Heart right ventricle (tissue), 16 donors: ENCODE measurements at regions not wholly inside any gene's neighbourhood (a gene's known extent, or its start where the extent isn't known, plus 50 kb on each side); places are given as distances from the start of the nearest gene placed in this dataset.

ENCODE experiments used
- ATAC-seq, 8 donors: fragments of 200-7000 bp; cut with Tn5 transposase; one replicate each; pipeline ENCODE4 v1.9.1; 2020; ENCODE audit warnings: mild to moderate bottlenecking in 8 of 8, moderate library complexity in 8 of 8, moderate number of reproducible peaks in 1 of 8
- DNase-seq, 2 donors: peaks; one replicate each; pipeline ENCODE4 v3.0.0-alpha.2; 2020
- H3K27ac ChIP-seq, 10 donors: fragments of 200-600 bp; sonication (generic) in 2 of 10; one replicate each; pipeline versions ENCODE4 v1.5.0 to v1.8.0; 2020 to 2022; ENCODE audit warnings: mild to moderate bottlenecking in 3 of 10
- H3K27me3 ChIP-seq, 7 donors: fragments of 200-600 bp; one replicate each; pipeline ENCODE4 v1.8.0; 2021 to 2022; ENCODE audit warnings: mild to moderate bottlenecking in 2 of 7
- H3K36me3 ChIP-seq, 9 donors: fragments of 200-600 bp; sonication (generic) in 1 of 9; one replicate each; pipeline versions ENCODE4 v1.5.0 to v1.8.0; 2020 to 2022; ENCODE audit warnings: mild to moderate bottlenecking in 2 of 9
- H3K4me1 ChIP-seq, 9 donors: fragments of 200-600 bp; sonication (generic) in 1 of 9; one replicate each; pipeline versions ENCODE4 v1.5.0 to v1.8.0; 2020 to 2022; ENCODE audit warnings: mild to moderate bottlenecking in 4 of 9
- H3K4me3 ChIP-seq, 10 donors: fragments of 200-600 bp; sonication (generic) in 2 of 10; one replicate each; pipeline versions ENCODE4 v1.5.0 to v1.8.0; 2020 to 2022; ENCODE audit warnings: mild to moderate bottlenecking in 7 of 10, moderate library complexity in 2 of 10
- H3K9me3 ChIP-seq, 11 donors: fragments of 200-600 bp in 10 of 11; sonication (generic) in 2 of 11; one replicate each; pipeline versions ENCODE4 v1.5.0 to v1.8.0; 2013 to 2022; ENCODE audit warnings: mild to moderate bottlenecking in 2 of 11, control low read depth in 1 of 11, moderate library complexity in 1 of 11
- WGBS, 2 donors: extraction: QIAGEN DNeasy Blood & Tissue Kit; methylation state at CpG; one replicate each; pipeline ENCODE4 v1.1.7; 2013; ENCODE audit warnings: inconsistent platforms in 1 of 2; 5-methylcytosine and 5-hydroxymethylcytosine counted together
- intact Hi-C, 10 donors: fragments of 100-400 bp; cut with DNase I; formaldehyde crosslinking; loops; one replicate each; pipeline versions ENCODE4 v1.11.1 to v1.14.2; 2022
- TF ChIP-seq, protein P1 (sequence below), 9 donors: fragments of 200-600 bp; sonication (generic) in 2 of 9; IDR thresholded peaks; one replicate each; pipeline versions ENCODE4 v1.5.0 to v1.8.0; 2021 to 2022; ENCODE audit warnings: antibody characterized with exemption in 9 of 9, mild to moderate bottlenecking in 5 of 9, moderate library complexity in 1 of 9
- donor health status: Arrhythmogenic right ventricular cardiomyopathy.
- donor health status: ischemic (EF 13 %, LVEDD 7.1; RV severe dilation, severe dysfunction).
- donor health status: healthy with polysubstance abuse.
- donor health status: DM: no; HTN: yes; CAD: no.
- donor health status: DM: no; HTN: no; CAD: no.
- donor health status: ischemic (EF 25% LVEDD 6.9; RV normal size, moderate dysfunction).
- donor health status: ischemic (EF 25% LVEDD 5.7; RV mildly dilated, moderate dysfunction).
- donor health status: healthy.
- donor health status: DM: yes; HTN: yes; CAD: no.
- donor health status: Ischemic cardiomyopathy.
- donor health status: ischemic (EF 35%, LVEDD 5.7; RV mildly dilated, moderate dysfunction).
- donor health status: nonischemic (EF 11% LVEDD 7.7; RV severe dilation, severe dysfunction).
- donor health status: DM: yes; HTN: yes; CAD: no.
- donor health status: PGD.
- donor health status: ischemic (EF 29% LVEDD 5.4; RV normal size, mild dysfunction).
- donor health status: nonischemic (EF 23%, LVEDD 6.1; RV moderate dilation, normal function).

DNA sequence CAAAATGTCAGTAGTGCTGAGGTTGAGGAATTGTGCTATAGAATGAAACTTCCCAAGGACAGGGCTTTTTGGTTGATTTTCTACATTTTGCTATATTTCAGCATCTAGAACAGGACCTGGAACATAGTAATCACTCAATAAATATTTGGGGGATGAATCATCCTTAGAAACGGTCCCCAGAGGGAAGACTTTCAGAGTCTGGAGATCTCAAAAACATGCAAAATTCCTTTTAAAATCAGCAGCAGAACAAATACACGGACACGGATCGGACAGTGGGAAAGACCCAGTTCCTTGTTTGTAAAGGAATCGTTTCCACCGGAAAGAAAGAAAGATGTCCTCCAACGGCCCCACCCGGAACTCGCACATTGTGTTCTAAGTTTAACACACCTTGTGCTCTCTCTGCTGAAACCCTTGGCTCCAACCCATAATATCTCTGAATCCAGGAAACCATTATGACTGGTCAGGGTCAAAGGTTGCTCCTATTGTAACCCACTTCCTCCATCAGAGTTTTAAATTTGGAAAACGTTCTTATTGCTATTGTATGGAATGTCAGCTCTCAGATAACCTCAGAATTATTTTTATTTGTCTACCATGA is 617.2 kb downstream of the MED13L start:
- no peak overlapping the region for H3K4me3 ChIP-seq
- no peaks in the 10 kb centered on the region for H3K36me3 ChIP-seq
- TF ChIP-seq, protein P1, sequence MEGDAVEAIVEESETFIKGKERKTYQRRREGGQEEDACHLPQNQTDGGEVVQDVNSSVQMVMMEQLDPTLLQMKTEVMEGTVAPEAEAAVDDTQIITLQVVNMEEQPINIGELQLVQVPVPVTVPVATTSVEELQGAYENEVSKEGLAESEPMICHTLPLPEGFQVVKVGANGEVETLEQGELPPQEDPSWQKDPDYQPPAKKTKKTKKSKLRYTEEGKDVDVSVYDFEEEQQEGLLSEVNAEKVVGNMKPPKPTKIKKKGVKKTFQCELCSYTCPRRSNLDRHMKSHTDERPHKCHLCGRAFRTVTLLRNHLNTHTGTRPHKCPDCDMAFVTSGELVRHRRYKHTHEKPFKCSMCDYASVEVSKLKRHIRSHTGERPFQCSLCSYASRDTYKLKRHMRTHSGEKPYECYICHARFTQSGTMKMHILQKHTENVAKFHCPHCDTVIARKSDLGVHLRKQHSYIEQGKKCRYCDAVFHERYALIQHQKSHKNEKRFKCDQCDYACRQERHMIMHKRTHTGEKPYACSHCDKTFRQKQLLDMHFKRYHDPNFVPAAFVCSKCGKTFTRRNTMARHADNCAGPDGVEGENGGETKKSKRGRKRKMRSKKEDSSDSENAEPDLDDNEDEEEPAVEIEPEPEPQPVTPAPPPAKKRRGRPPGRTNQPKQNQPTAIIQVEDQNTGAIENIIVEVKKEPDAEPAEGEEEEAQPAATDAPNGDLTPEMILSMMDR (IDR thresholded peaks at IDR 0.05), result no peak
- H3K27me3 ChIP-seq, result peaks cover 0 to 10% (median 0%) of the 10 kb centered on the region in 7 donors
- H3K9me3 ChIP-seq, result no peaks in the 10 kb centered on the region
- peaks cover 0 to 32% (median 17%) of the 10 kb centered on the region in 9 donors for H3K4me1 ChIP-seq
- H3K27ac ChIP-seq, result peak overlapping the region in 9 of 10 donors; percentile 36 to 77 (median 56)
- peak; percentile 72 to 96 (median 92) for ATAC-seq
- 41 to 53% methylated on average over 10 of the region's 10 CpGs for WGBS, 2 donors
- peak; percentile 21 to 73 for DNase-seq
- intact Hi-C loops, result loop anchor here in 2 of 10 donors (2.0 to 10.0 kb wide), 2 partner anchors 92 to 94 kb away; no protein-coding TSS in a partner anchor

DNA sequence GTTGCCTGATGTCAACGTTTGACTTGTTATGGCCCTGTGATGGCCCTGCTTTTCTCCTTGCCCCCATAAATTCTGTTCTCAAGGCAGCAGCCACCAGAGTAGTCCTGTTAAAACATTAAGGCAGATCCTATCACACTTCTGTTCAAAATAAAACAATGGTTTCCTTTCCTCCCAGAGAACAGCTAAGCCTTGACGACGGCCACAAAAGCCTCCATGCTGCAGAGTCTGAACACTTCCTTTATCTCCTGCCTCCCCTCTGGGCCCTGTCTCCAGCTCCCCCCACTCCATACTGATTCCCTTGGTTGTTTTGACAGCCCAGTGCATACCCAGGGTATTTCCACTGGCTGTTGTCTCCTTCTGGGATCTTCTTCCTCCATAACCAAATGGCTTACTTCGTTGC is 618.1 kb downstream of the MED13L start:
- H3K27ac ChIP-seq, result peak overlapping the region in 9 of 10 donors; percentile 22 to 77 (median 56)
- intact Hi-C loops, result no loop called here
- H3K9me3 ChIP-seq, result no peaks in the 10 kb centered on the region
- H3K36me3 ChIP-seq, result no peaks in the 10 kb centered on the region
- peaks cover 0 to 32% (median 17%) of the 10 kb centered on the region in 9 donors for H3K4me1 ChIP-seq
- no peak for DNase-seq
- H3K27me3 ChIP-seq, result peaks cover 0 to 10% (median 0%) of the 10 kb centered on the region in 7 donors
- WGBS, 2 donors, result 63 to 67% methylated on average over 4 of the region's 4 CpGs
- H3K4me3 ChIP-seq, result no peak overlapping the region
- TF ChIP-seq, protein P1 (IDR thresholded peaks at IDR 0.05), result no peak
- peak in 5 of 8 donors; percentile 40 to 57 (median 53) for ATAC-seq

DNA sequence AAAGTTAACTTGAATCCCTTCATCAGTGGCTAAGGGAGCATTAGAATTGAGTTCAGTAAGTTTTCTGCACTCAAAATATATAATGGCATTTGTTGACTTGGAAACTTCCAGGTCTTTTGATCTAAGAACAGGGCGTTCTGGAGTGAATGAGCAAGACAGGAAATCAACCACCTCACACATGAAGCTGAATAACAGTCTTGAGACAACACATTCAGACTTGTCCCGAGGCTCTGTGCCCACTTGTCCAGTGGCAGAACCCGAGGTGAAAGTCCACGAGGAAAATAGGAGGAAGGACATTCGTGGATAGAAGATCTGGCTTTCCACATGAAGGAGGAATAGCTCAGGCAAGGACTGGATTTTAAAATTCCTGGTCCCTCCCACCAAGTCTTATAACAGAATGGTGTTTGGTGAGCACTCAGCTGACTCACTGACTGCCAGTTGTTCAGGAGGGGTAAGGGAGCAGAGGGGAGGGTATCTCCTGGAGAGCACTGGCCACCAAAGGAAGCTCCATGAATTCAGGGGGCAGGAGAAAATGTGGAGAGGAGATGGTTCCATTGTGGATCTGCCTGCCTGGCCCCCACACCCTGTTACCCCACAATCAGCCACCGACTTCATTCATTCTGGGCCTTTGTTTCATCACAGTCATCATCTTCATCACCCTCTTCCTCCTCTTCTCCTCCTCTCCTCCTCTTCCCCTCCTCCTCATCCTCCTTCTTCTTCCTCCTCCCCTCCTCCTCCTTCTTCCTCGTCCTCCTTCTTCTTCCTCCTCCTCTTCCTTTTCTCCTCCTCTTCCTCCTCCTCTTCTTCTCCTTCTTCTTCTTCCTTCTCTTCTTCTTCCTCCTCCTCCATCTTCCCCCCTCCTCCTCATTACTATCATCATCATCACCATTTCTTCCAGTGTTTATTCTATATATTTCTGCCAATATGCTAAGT is 620.1 kb downstream of the MED13L start:
- WGBS, 2 donors, result 82 to 83% methylated on average over 6 to 7 of the region's 7 CpGs
- TF ChIP-seq, protein P1 (IDR thresholded peaks at IDR 0.05), result no peak
- DNase-seq (no peak), ATAC-seq (no peak)
- Histone ChIP-seq H3K27me3 (no peaks in the 10 kb centered on the region), H3K9me3 (no peaks in the 10 kb centered on the region), H3K27ac (no peak overlapping the region), H3K36me3 (no peaks in the 10 kb centered on the region), H3K4me1 (peaks cover 0 to 32% (median 17%) of the 10 kb centered on the region in 9 donors), H3K4me3 (no peak overlapping the region)
- intact Hi-C loops, result no loop called here

DNA sequence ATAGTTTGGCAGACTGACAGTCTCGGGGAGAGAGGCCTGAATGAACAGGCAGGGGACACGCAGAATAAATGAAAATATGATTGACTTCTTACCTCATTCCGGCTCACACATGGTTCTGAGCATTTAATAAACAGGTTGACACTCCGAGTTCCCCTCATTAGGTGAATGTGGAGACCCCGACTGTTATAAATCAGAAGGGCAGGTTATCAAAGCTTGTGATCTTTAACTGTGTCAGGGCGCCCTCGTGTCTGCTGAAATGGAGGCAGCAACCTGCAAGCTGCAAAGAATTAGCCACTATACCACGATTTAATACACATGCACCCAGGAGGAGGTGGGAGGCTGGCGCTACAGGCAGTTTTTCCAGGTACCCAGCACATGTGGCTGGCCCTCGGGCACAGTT is 627.5 kb downstream of the MED13L start:
- ATAC-seq, result no peak
- TF ChIP-seq, protein P1 (IDR thresholded peaks at IDR 0.05), result no peak
- H3K27ac ChIP-seq, result no peak overlapping the region
- no peak for DNase-seq
- 78 to 79% methylated on average over 10 of the region's 10 CpGs for WGBS, 2 donors
- no peaks in the 10 kb centered on the region for H3K36me3 ChIP-seq
- peaks cover 0 to 4% (median 0%) of the 10 kb centered on the region in 11 donors for H3K9me3 ChIP-seq
- H3K27me3 ChIP-seq, result peaks cover 0 to 5% (median 0%) of the 10 kb centered on the region in 7 donors
- no peaks in the 10 kb centered on the region for H3K4me1 ChIP-seq
- intact Hi-C loops, result no loop called here
- H3K4me3 ChIP-seq, result no peak overlapping the region
